ENCODE measurements at regions not wholly inside any gene's neighbourhood (a gene's known extent, or its start where the extent isn't known, plus 50 kb on each side); places are given as distances from the start of the nearest gene placed in this dataset.

GRCh38 chr13:68929075-68929745 lies 1178.4 kb upstream of the ATXN8OS start:
- Histone ChIP-seq H3K4me1 (ENCODE audit: control insufficient read depth, insufficient read depth, low read length) (no peaks in the 10 kb centered on the region), H3K27ac (ENCODE audit: low read length) (no peak overlapping the region), H3K27me3 (ENCODE audit: control insufficient read depth, insufficient read depth, low read length) (no peaks in the 10 kb centered on the region), H3K9me3 (ENCODE audit: control insufficient read depth, insufficient read depth, low read length) (no peaks in the 10 kb centered on the region), H3K4me3 (ENCODE audit: low read length) (no peak overlapping the region), H3K36me3 (ENCODE audit: control insufficient read depth, insufficient read depth, low read length) (no peaks in the 10 kb centered on the region)
- H3K9me3 Mint-ChIP-seq, result peaks cover 2 to 11% of the 10 kb centered on the region in 2 donors
- ATAC-seq, result no peak
- no peaks in the 10 kb centered on the region for H3K36me3 Mint-ChIP-seq
- H3K4me1 Mint-ChIP-seq, result no peaks in the 10 kb centered on the region
- 78% methylated on average over 3 of the region's 3 CpGs for WGBS (ENCODE audit: insufficient coverage)
- intact Hi-C loops (cut with micrococcal nuclease), result no loop called here
- DNase-seq, result no peak
- no peak overlapping the region for H3K27ac Mint-ChIP-seq
- no peak overlapping the region for H3K4me3 Mint-ChIP-seq
- H3K27me3 Mint-ChIP-seq (ENCODE audit: low read depth in 2 of 2), result no peaks in the 10 kb centered on the region
- no peak for TF ChIP-seq CTCF (IDR thresholded peaks at IDR 0.05)

GRCh38 chr13:68927387-68928026 lies 1180.1 kb upstream of the ATXN8OS start:
- no peak overlapping the region for H3K4me3 Mint-ChIP-seq
- H3K27ac ChIP-seq (ENCODE audit: low read length), result no peak overlapping the region

GRCh38 chr13:68923995-68924394 lies 1183.6 kb upstream of the ATXN8OS start:
- Histone ChIP-seq H3K9me3 (ENCODE audit: control insufficient read depth, insufficient read depth, low read length) (no peaks in the 10 kb centered on the region), H3K4me1 (ENCODE audit: control insufficient read depth, insufficient read depth, low read length) (no peaks in the 10 kb centered on the region), H3K27ac (ENCODE audit: low read length) (no peak overlapping the region), H3K36me3 (ENCODE audit: control insufficient read depth, insufficient read depth, low read length) (no peaks in the 10 kb centered on the region), H3K4me3 (ENCODE audit: low read length) (no peak overlapping the region), H3K27me3 (ENCODE audit: control insufficient read depth, insufficient read depth, low read length) (no peaks in the 10 kb centered on the region)
- H3K4me3 Mint-ChIP-seq, result no peak overlapping the region
- DNase-seq (no peak), ATAC-seq (no peak)
- no peak overlapping the region for H3K27ac Mint-ChIP-seq
- no peak for TF ChIP-seq CTCF (IDR thresholded peaks at IDR 0.05)
- intact Hi-C loops (cut with micrococcal nuclease), result no loop called here
- H3K9me3 Mint-ChIP-seq, result peaks cover 7 to 9% of the 10 kb centered on the region in 2 donors
- no peaks in the 10 kb centered on the region for H3K27me3 Mint-ChIP-seq (ENCODE audit: low read depth in 2 of 2)
- no peaks in the 10 kb centered on the region for H3K36me3 Mint-ChIP-seq
- no peaks in the 10 kb centered on the region for H3K4me1 Mint-ChIP-seq

More at GRCh38 chr13:68927387-68928026, 1180.1 kb upstream of the ATXN8OS start:
- Histone ChIP-seq H3K4me1 (ENCODE audit: control insufficient read depth, insufficient read depth, low read length) (no peaks in the 10 kb centered on the region), H3K36me3 (ENCODE audit: control insufficient read depth, insufficient read depth, low read length) (no peaks in the 10 kb centered on the region), H3K27me3 (ENCODE audit: control insufficient read depth, insufficient read depth, low read length) (no peaks in the 10 kb centered on the region), H3K9me3 (ENCODE audit: control insufficient read depth, insufficient read depth, low read length) (no peaks in the 10 kb centered on the region), H3K4me3 (ENCODE audit: low read length) (no peak overlapping the region)
- ATAC-seq (no peak), DNase-seq (no peak)
- Mint-ChIP-seq H3K27me3 (ENCODE audit: low read depth in 2 of 2) (no peaks in the 10 kb centered on the region), H3K9me3 (peaks cover 4 to 9% of the 10 kb centered on the region in 2 donors), H3K27ac (no peak overlapping the region), H3K36me3 (no peaks in the 10 kb centered on the region), H3K4me1 (no peaks in the 10 kb centered on the region)
- 40% methylated on average over 2 of the region's 2 CpGs for WGBS (ENCODE audit: insufficient coverage)
- TF ChIP-seq CTCF (IDR thresholded peaks at IDR 0.05), result no peak
- intact Hi-C loops (cut with micrococcal nuclease), result no loop called here

- Mint-ChIP-seq H3K36me3 (peaks cover 27% of the 10 kb centered on the region), H3K27ac (no peak overlapping the region), H3K9me3 (peaks cover 28% of the 10 kb centered on the region in 2 donors), H3K4me1 (no peaks in the 10 kb centered on the region), H3K27me3 (ENCODE audit: low read depth in 2 of 2) (no peaks in the 10 kb centered on the region), H3K4me3 (no peak overlapping the region)
- Histone ChIP-seq H3K9me3 (ENCODE audit: control insufficient read depth, insufficient read depth, low read length) (peaks cover 8% of the 10 kb centered on the region), H3K27me3 (ENCODE audit: control insufficient read depth, insufficient read depth, low read length) (no peaks in the 10 kb centered on the region), H3K27ac (ENCODE audit: low read length) (no peak overlapping the region), H3K36me3 (ENCODE audit: control insufficient read depth, insufficient read depth, low read length) (no peaks in the 10 kb centered on the region), H3K4me1 (ENCODE audit: control insufficient read depth, insufficient read depth, low read length) (no peaks in the 10 kb centered on the region), H3K4me3 (ENCODE audit: low read length) (no peak overlapping the region)
- no peak for TF ChIP-seq CTCF (IDR thresholded peaks at IDR 0.05)
- no CpG with 5 or more reads among the region's 2 CpGs for whole genome bisulfite sequencing (ENCODE audit: insufficient coverage)
- DNase-seq (no peak), ATAC-seq (no peak)
- intact Hi-C loops (cut with micrococcal nuclease), result no loop called here
Measured at GRCh38 chr13:68908879-68909278, 1198.7 kb upstream of the ATXN8OS start.

Data from natural killer cell (primary cell).